Erythroblast (primary cell): ENCODE measurements at regions not wholly inside any gene's neighbourhood (a gene's known extent, or its start where the extent isn't known, plus 50 kb on each side); places are given as distances from the start of the nearest gene placed in this dataset.

ENCODE experiments used
- GATA1 ChIP-seq: IDR thresholded peaks from 2 replicates; pipeline ENCODE4 v1.6.1; 2011; ENCODE audit warnings: low read depth, mild to moderate bottlenecking, control low read depth, low read length, moderate library complexity
- POLR2A ChIP-seq: IDR thresholded peaks from 2 replicates; pipeline ENCODE4 v1.6.1; 2011; ENCODE audit warnings: mild to moderate bottlenecking, low read length

DNA sequence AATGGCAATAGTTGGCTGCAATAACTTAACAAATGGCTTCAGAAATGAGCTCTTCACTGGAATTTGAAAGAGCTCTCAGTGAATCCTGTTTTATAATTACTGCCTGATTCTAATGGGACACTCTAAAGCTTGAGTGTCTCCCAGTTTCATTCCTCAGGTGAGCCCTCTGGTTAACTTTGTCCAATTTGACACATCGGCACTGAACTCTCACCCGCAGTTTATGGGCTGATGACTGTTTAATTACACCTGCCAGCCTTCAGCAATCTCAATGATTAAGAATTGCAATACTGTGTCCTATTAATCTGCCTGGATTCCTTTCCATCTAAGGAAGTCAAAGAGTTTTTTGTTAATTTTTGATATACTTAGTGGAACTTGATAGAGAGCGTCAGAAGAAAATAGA, 110.7 kb upstream of the NABP1 start:
- TF ChIP-seq POLR2A (no peak), GATA1 (no peak)
